Endothelial cell of umbilical vein (primary cell): ENCODE measurements at regions not wholly inside any gene's neighbourhood (a gene's known extent, or its start where the extent isn't known, plus 50 kb on each side); places are given as distances from the start of the nearest gene placed in this dataset.

Source experiments
- BruUV-seq: library from RNA; stranded (reverse); fragments of 400-500 nt; replicated peaks from 2 replicates; lab custom pipeline; 2021; lab: Mats Ljungman, UMichigan
- CTCF ChIA-PET: fragments of 300-600, 350-600 bp; sonication (Branson Sonifier 250); formaldehyde crosslinking; loops from one replicate; lab custom pipeline; 2021; ENCODE audit warnings: antibody characterized with exemption, inconsistent platforms; lab: Charles Lee
- POLR2A ChIA-PET: fragments of 300-600, 350-600 bp; sonication (Branson Sonifier 250); formaldehyde crosslinking; loops from one replicate; lab custom pipeline; 2021; ENCODE audit warnings: antibody characterized with exemption, inconsistent platforms; lab: Charles Lee
- DNase-seq: peaks from one replicate; pipeline ENCODE4 v3.0.0-alpha.2; 2011; ENCODE audit warnings: low read depth, low spot score
- FAIRE-seq: peaks from 2 replicates; lab custom pipeline; 2011; peaks lifted over from hg19 to GRCh38; lab: Jason Lieb, UNC
- H2AFZ ChIP-seq: 2 replicates; pipeline ENCODE4 v1.6.0; 2012; ENCODE audit warnings: low read depth, low read length, control low read depth, inconsistent platforms
- H3K27ac ChIP-seq: 2 replicates; pipeline ENCODE4 v1.5.1; 2011; ENCODE audit warnings: low read depth, mild to moderate bottlenecking, control low read depth, low read length, moderate library complexity; ENCODE audit not compliant: insufficient read depth
- H3K27me3 ChIP-seq, 2 experiments: 2 replicates each; pipeline versions ENCODE4 v1.6.0 to v1.6.1; 2011; ENCODE audit warnings: low read length in 2 of 2, mixed read lengths in 1 of 2; ENCODE audit not compliant: control insufficient read depth in 2 of 2, insufficient read depth in 2 of 2
- H3K36me3 ChIP-seq, 2 experiments: 2 replicates in 1 of 2; 3 replicates in 1 of 2; pipeline ENCODE4 v1.5.1; 2011; ENCODE audit warnings: low read length in 2 of 2, mild to moderate bottlenecking in 1 of 2, moderate library complexity in 1 of 2; ENCODE audit not compliant: control insufficient read depth in 2 of 2, insufficient read depth in 2 of 2; ENCODE audit errors: extremely low read depth in 1 of 2
- H3K4me1 ChIP-seq: 3 replicates; pipeline ENCODE4 v1.5.1; 2011; ENCODE audit warnings: mild to moderate bottlenecking, low read length; ENCODE audit not compliant: control insufficient read depth, insufficient read depth; ENCODE audit errors: extremely low read depth
- H3K4me2 ChIP-seq: 2 replicates; pipeline ENCODE4 v1.6.1; 2011; ENCODE audit warnings: low read length, control low read depth, mixed read lengths; ENCODE audit not compliant: insufficient read depth
- H3K4me3 ChIP-seq, 3 experiments: fragments of 200-600 bp in 1 of 3; sonication (generic), shearing (Covaris generic) in 1 of 3; replicated peaks in 1 of 3; 2 replicates each; pipeline ENCODE4 v1.5.1; 2011 to 2016; ENCODE audit warnings: control low read depth in 3 of 3, low read length in 3 of 3, mild to moderate bottlenecking in 2 of 3, inconsistent platforms in 1 of 3, low read depth in 1 of 3, moderate library complexity in 1 of 3; ENCODE audit not compliant: insufficient read depth in 1 of 3
- H3K79me2 ChIP-seq: 2 replicates; pipeline ENCODE4 v1.6.0; 2012; ENCODE audit warnings: low read length, inconsistent platforms; ENCODE audit not compliant: control insufficient read depth, insufficient read depth
- H3K9ac ChIP-seq: replicated peaks from 2 replicates; pipeline ENCODE3; 2011; ENCODE audit warnings: low read length, control low read depth; ENCODE audit not compliant: insufficient read depth; ENCODE audit errors: extremely low read depth
- H3K9me1 ChIP-seq: replicated peaks from 3 replicates; pipeline ENCODE4 v1.6.0; 2011; ENCODE audit warnings: mild to moderate bottlenecking, low read length; ENCODE audit not compliant: control insufficient read depth, insufficient read depth; ENCODE audit errors: extremely low read depth
- H3K9me3 ChIP-seq: replicated peaks from 2 replicates; pipeline ENCODE4 v1.5.1; 2012; ENCODE audit warnings: low read length, inconsistent platforms; ENCODE audit not compliant: control insufficient read depth, insufficient read depth
- H4K20me1 ChIP-seq: replicated peaks from 2 replicates; pipeline ENCODE3; 2011; ENCODE audit warnings: mild to moderate bottlenecking, low read length; ENCODE audit not compliant: control insufficient read depth, insufficient read depth; ENCODE audit errors: extremely low read depth
- EZH2 ChIP-seq: IDR thresholded peaks from 2 replicates; pipeline ENCODE4 v1.6.1; 2012; ENCODE audit warnings: borderline replicate concordance, low read depth, mild to moderate bottlenecking, moderate library complexity, low read length, inconsistent platforms; ENCODE audit not compliant: severe bottlenecking
- FOS ChIP-seq: IDR thresholded peaks from 2 replicates; pipeline ENCODE4 v1.6.1; 2011; ENCODE audit warnings: mild to moderate bottlenecking, low read length, moderate library complexity, borderline replicate concordance; ENCODE audit not compliant: insufficient read depth
- GATA2 ChIP-seq: IDR thresholded peaks from 2 replicates; pipeline ENCODE4 v1.7.0; 2011; ENCODE audit warnings: low read depth, mild to moderate bottlenecking, moderate library complexity, mixed read lengths, low read length; ENCODE audit not compliant: insufficient read length, insufficient read depth
- JUN ChIP-seq: IDR thresholded peaks from 2 replicates; pipeline ENCODE4 v1.6.1; 2011; ENCODE audit warnings: borderline replicate concordance, low read depth; ENCODE audit not compliant: insufficient read length, insufficient read depth
- MYC ChIP-seq: IDR thresholded peaks from one replicate; pipeline ENCODE4 v1.6.1; 2011; ENCODE audit warnings: mild to moderate bottlenecking, low read depth, low read length
- POLR2A ChIP-seq: IDR thresholded peaks from 2 replicates; pipeline ENCODE4 v1.6.1; 2012; ENCODE audit warnings: low read depth, mild to moderate bottlenecking, control low read depth, low read length
- POLR2AphosphoS5 ChIP-seq: IDR thresholded peaks from 2 replicates; pipeline ENCODE4 v1.6.1; 2012; ENCODE audit warnings: low read depth, mild to moderate bottlenecking, control low read depth, low read length, moderate library complexity; ENCODE audit not compliant: insufficient read depth
- dilution Hi-C: fragments of 300-500 bp; cut with MboI; formaldehyde crosslinking; loops from one replicate; pipeline ENCODE4 v1.15.0; 2019; ENCODE audit warnings: low sequenced_read_pairs; ENCODE audit not compliant: extremely low pct_ligation_motif_present
- intact Hi-C: fragments of 100-400 bp; cut with micrococcal nuclease; formaldehyde crosslinking; loops from one replicate; pipeline ENCODE4 v1.10.0; 2022
- TF ChIP-seq, protein P1 (sequence below): IDR thresholded peaks from 2 replicates; pipeline ENCODE4 v1.6.1; 2011; ENCODE audit not compliant: insufficient read depth, insufficient read length
- TF ChIP-seq, protein P2 (sequence below), 2 donors: IDR thresholded peaks; 1 replicate in 1 of 2; 2 replicates in 1 of 2; pipeline ENCODE4 v1.5.1; 2011; ENCODE audit warnings: low read length in 2 of 2, mild to moderate bottlenecking in 2 of 2, moderate library complexity in 2 of 2, control low read depth in 1 of 2, inconsistent platforms in 1 of 2, low read depth in 1 of 2; ENCODE audit not compliant: insufficient read depth in 1 of 2; ENCODE audit errors: extremely low read depth in 1 of 2

DNA sequence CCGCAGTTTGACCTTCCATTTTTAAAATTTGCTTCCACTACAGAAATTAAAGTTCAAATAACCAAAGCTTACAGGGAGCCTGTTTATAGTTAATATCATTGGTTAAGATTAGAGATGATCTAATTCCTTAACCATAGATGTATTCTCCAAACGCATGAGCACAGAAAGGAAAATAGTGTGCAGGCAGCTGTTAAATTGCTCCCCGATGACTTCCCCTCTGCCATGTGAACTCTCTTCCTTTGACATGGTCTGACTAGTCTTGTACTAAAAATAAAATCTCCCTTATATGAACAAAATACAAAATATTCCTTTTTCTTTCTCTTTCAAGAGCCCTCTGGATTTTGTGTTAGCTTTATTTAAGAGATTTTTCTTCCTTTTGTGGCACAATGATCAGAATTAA is 507.6 kb upstream of the AMELY start:
- Histone ChIP-seq H3K9me1 (no peaks in the 10 kb centered on the region), H3K27me3 (no peaks in the 10 kb centered on the region), H3K4me1 (no peaks in the 10 kb centered on the region), H3K27ac (no peak overlapping the region), H3K79me2 (no peaks in the 10 kb centered on the region), H4K20me1 (no peaks in the 10 kb centered on the region), H3K9me3 (no peaks in the 10 kb centered on the region), H3K36me3 (no peaks in the 10 kb centered on the region), H3K4me2 (no peak overlapping the region), H2AFZ (no peak overlapping the region), H3K9ac (no peak overlapping the region), H3K4me3 (no peak overlapping the region)
- POLR2A ChIA-PET: no interaction called here
- CTCF ChIA-PET: no interaction called here
- no TSS peak for BruUV-seq
- TF ChIP-seq, protein P1, sequence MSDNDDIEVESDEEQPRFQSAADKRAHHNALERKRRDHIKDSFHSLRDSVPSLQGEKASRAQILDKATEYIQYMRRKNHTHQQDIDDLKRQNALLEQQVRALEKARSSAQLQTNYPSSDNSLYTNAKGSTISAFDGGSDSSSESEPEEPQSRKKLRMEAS: no peak
- TF ChIP-seq GATA2 (no peak), MYC (no peak), JUN (no peak), POLR2AphosphoS5 (no peak), EZH2 (no peak), FOS (no peak), POLR2A (no peak)
- TF ChIP-seq, protein P2, sequence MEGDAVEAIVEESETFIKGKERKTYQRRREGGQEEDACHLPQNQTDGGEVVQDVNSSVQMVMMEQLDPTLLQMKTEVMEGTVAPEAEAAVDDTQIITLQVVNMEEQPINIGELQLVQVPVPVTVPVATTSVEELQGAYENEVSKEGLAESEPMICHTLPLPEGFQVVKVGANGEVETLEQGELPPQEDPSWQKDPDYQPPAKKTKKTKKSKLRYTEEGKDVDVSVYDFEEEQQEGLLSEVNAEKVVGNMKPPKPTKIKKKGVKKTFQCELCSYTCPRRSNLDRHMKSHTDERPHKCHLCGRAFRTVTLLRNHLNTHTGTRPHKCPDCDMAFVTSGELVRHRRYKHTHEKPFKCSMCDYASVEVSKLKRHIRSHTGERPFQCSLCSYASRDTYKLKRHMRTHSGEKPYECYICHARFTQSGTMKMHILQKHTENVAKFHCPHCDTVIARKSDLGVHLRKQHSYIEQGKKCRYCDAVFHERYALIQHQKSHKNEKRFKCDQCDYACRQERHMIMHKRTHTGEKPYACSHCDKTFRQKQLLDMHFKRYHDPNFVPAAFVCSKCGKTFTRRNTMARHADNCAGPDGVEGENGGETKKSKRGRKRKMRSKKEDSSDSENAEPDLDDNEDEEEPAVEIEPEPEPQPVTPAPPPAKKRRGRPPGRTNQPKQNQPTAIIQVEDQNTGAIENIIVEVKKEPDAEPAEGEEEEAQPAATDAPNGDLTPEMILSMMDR (IDR thresholded peaks at IDR 0.05; ENCODE audit: extremely low read depth in 1 of 2, insufficient read depth in 1 of 2, low read depth in 1 of 2, low read length in 2 of 2): no peak
- FAIRE-seq (no peak), DNase-seq (no peak)
- intact Hi-C loops: no loop called here
- dilution Hi-C loops: no loop called here
